CD14-positive monocyte (primary cell): ENCODE measurements at regions not wholly inside any gene's neighbourhood (a gene's known extent, or its start where the extent isn't known, plus 50 kb on each side); places are given as distances from the start of the nearest gene placed in this dataset.
"Not testable (repeated sequence)": the region's sequence is repeated elsewhere in the genome, so short reads cannot be mapped to it uniquely, and the experiment has no call there.

Experiments
- DNase-seq, 3 donors: peaks; one replicate each; pipeline ENCODE4 v3.0.0-alpha.2; 2011 to 2022
- H2AFZ ChIP-seq: 2 replicates; pipeline ENCODE4 v1.6.0; 2012; ENCODE audit warnings: mild to moderate bottlenecking, low read depth, low read length, inconsistent platforms; ENCODE audit not compliant: insufficient read depth, poor library complexity, severe bottlenecking
- H3K27ac ChIP-seq, 2 donors: 1 replicate in 1 of 2; 2 replicates in 1 of 2; pipeline ENCODE4 v1.5.1; 2012 to 2013; ENCODE audit warnings: low read length in 2 of 2, control low read depth in 1 of 2, inconsistent platforms in 1 of 2, low read depth in 1 of 2, mild to moderate bottlenecking in 1 of 2
- H3K27me3 ChIP-seq, 2 donors: one replicate each; pipeline versions ENCODE4 v1.6.0 to v1.6.1; 2011 to 2013; ENCODE audit warnings: low read length in 2 of 2; ENCODE audit not compliant: control insufficient read depth in 2 of 2, insufficient read depth in 2 of 2
- H3K36me3 ChIP-seq, 2 donors: replicated peaks in 1 of 2; 1 replicate in 1 of 2; 2 replicates in 1 of 2; pipeline versions ENCODE4 v1.5.1 to v1.6.1; 2012 to 2013; ENCODE audit warnings: low read length in 2 of 2, control low read depth in 1 of 2, inconsistent platforms in 1 of 2, mild to moderate bottlenecking in 1 of 2; ENCODE audit not compliant: insufficient read depth in 2 of 2, control insufficient read depth in 1 of 2
- H3K4me1 ChIP-seq, 2 donors: 1 replicate in 1 of 2; 2 replicates in 1 of 2; pipeline versions ENCODE4 v1.5.1 to v1.6.1; 2012 to 2013; ENCODE audit warnings: low read length in 2 of 2, control low read depth in 1 of 2, inconsistent platforms in 1 of 2, mild to moderate bottlenecking in 1 of 2, moderate library complexity in 1 of 2; ENCODE audit not compliant: insufficient read depth in 2 of 2, control insufficient read depth in 1 of 2
- H3K4me2 ChIP-seq: replicated peaks from 2 replicates; pipeline ENCODE3; 2012; ENCODE audit warnings: low read length, moderate library complexity, mild to moderate bottlenecking; ENCODE audit not compliant: poor library complexity, severe bottlenecking; ENCODE audit errors: extremely low read depth
- H3K4me3 ChIP-seq, 3 experiments: fragments of 200-600 bp in 1 of 3; sonication (generic) in 1 of 3; replicated peaks in 1 of 3; 1 replicate in 2 of 3; 2 replicates in 1 of 3; pipeline ENCODE4 v1.5.1; 2011 to 2013; ENCODE audit warnings: low read length in 3 of 3, mild to moderate bottlenecking in 3 of 3, control low read depth in 2 of 3, low read depth in 2 of 3, inconsistent platforms in 1 of 3, moderate library complexity in 1 of 3
- H3K79me2 ChIP-seq: 2 replicates; pipeline ENCODE4 v1.6.0; 2012; ENCODE audit warnings: mild to moderate bottlenecking, control low read depth, inconsistent platforms, low read length, moderate library complexity; ENCODE audit not compliant: insufficient read depth
- H3K9ac ChIP-seq: 2 replicates; pipeline ENCODE4 v1.6.0; 2017; ENCODE audit warnings: low read length, mild to moderate bottlenecking; ENCODE audit not compliant: insufficient read depth, poor library complexity, severe bottlenecking
- H3K9me3 ChIP-seq, 2 donors: replicated peaks in 1 of 2; 1 replicate in 1 of 2; 2 replicates in 1 of 2; pipeline versions ENCODE4 v1.5.1 to v1.6.1; 2012 to 2013; ENCODE audit warnings: low read length in 2 of 2, control low read depth in 1 of 2; ENCODE audit not compliant: control insufficient read depth in 1 of 2, insufficient read depth in 1 of 2
- H4K20me1 ChIP-seq: 2 replicates; pipeline ENCODE4 v1.6.0; 2012; ENCODE audit warnings: mild to moderate bottlenecking, low read length, control low read depth, moderate library complexity; ENCODE audit not compliant: insufficient read depth
- H3K27ac Mint-ChIP-seq, 7 donors: one replicate each; pipeline ENCODE4 v1.8.0; 2020; ENCODE audit warnings: mild to moderate bottlenecking in 7 of 7, mixed read lengths in 7 of 7, moderate library complexity in 6 of 7, inconsistent platforms in 2 of 7
- H3K27me3 Mint-ChIP-seq, 3 donors: one replicate each; pipeline ENCODE4 v1.8.0; 2021 to 2022; ENCODE audit warnings: low read depth in 3 of 3, mild to moderate bottlenecking in 3 of 3, mixed read lengths in 3 of 3, moderate library complexity in 3 of 3, inconsistent platforms in 1 of 3
- H3K36me3 Mint-ChIP-seq, 2 donors: one replicate each; pipeline ENCODE4 v1.8.0; 2020; ENCODE audit warnings: mixed read lengths in 2 of 2, inconsistent platforms in 1 of 2, mild to moderate bottlenecking in 1 of 2
- H3K4me1 Mint-ChIP-seq: one replicate; pipeline ENCODE4 v1.8.0; 2020; ENCODE audit warnings: mild to moderate bottlenecking, mixed read lengths
- H3K4me3 Mint-ChIP-seq, 2 donors: one replicate each; pipeline ENCODE4 v1.8.0; 2020; ENCODE audit warnings: mild to moderate bottlenecking in 2 of 2, mixed read lengths in 2 of 2, moderate library complexity in 1 of 2
- H3K9me3 Mint-ChIP-seq, 7 donors: one replicate each; pipeline ENCODE4 v1.8.0; 2020 to 2022; ENCODE audit warnings: mixed read lengths in 7 of 7, mild to moderate bottlenecking in 6 of 7, moderate library complexity in 6 of 7, inconsistent platforms in 2 of 7
- CTCF ChIP-seq: fragments of 200-600 bp; IDR thresholded peaks from one replicate; pipeline ENCODE4 v1.8.0; 2022; ENCODE audit warnings: antibody characterized with exemption, mild to moderate bottlenecking
- WGBS: methylation state at CpG from one replicate; pipeline ENCODE4 v1.1.5; 2013; ENCODE audit warnings: missing lambda C conversion rate; ENCODE audit not compliant: insufficient coverage; 5-methylcytosine and 5-hydroxymethylcytosine counted together
- intact Hi-C, 2 donors: fragments of 100-400 bp; cut with micrococcal nuclease; formaldehyde crosslinking; loops; one replicate each; pipeline versions ENCODE4 v1.15.0 to v1.15.1; 2023

- no peaks in the 10 kb centered on the region for H3K4me1 ChIP-seq
- no peak overlapping the region for H3K27ac ChIP-seq
- H4K20me1 ChIP-seq, result no peaks in the 10 kb centered on the region
- Mint-ChIP-seq H3K27me3 (peaks cover 1 to 20% (median 3%) of the 10 kb centered on the region in 3 donors), H3K4me3 (no peak overlapping the region), H3K4me1 (no peaks in the 10 kb centered on the region), H3K27ac (no peak overlapping the region), H3K36me3 (no peaks in the 10 kb centered on the region), H3K9me3 (peaks cover 6 to 27% (median 17%) of the 10 kb centered on the region in 7 donors)
- no peaks in the 10 kb centered on the region for H3K36me3 ChIP-seq
- DNase-seq, result no peak
- H3K4me2 ChIP-seq, result no peak overlapping the region
- H3K27me3 ChIP-seq, result peaks cover 0 to 2% of the 10 kb centered on the region in 2 donors
- 72% methylated on average over 5 of the region's 9 CpGs for WGBS
- no peak overlapping the region for H2AFZ ChIP-seq
- H3K9me3 ChIP-seq, result peaks cover 20 to 23% of the 10 kb centered on the region in 2 donors
- no peak for TF ChIP-seq CTCF
- intact Hi-C loops, result no loop called here
- no peaks in the 10 kb centered on the region for H3K79me2 ChIP-seq
- H3K9ac ChIP-seq, result no peak overlapping the region
- H3K4me3 ChIP-seq, result no peak overlapping the region
These were observed 233.9 kb upstream of the C1orf174 start for GRCh38 chr1:4133939-4134321.

- H2AFZ ChIP-seq, H3K36me3 ChIP-seq, H3K4me1 Mint-ChIP-seq, H3K9ac ChIP-seq, H3K4me2 ChIP-seq, DNase-seq, H3K79me2 ChIP-seq, intact Hi-C loops, H3K4me3 Mint-ChIP-seq, H3K36me3 Mint-ChIP-seq, H3K4me1 ChIP-seq, H3K27ac ChIP-seq, H4K20me1 ChIP-seq, H3K27me3 ChIP-seq, H3K4me3 ChIP-seq: not testable (repeated sequence)
- Mint-ChIP-seq H3K27me3 (peaks cover 3 to 17% (median 3%) of the 10 kb centered on the region in 3 donors), H3K27ac (peak overlapping the region in 1 of 7 donors; percentile 34), H3K9me3 (peaks cover 6 to 27% (median 17%) of the 10 kb centered on the region in 7 donors)
- H3K9me3 ChIP-seq, result peaks cover 20 to 23% of the 10 kb centered on the region in 2 donors
These were observed 235.8 kb upstream of the C1orf174 start for GRCh38 chr1:4135853-4136252.
